GM12891 (cell line): ENCODE measurements at regions not wholly inside any gene's neighbourhood (a gene's known extent, or its start where the extent isn't known, plus 50 kb on each side); places are given as distances from the start of the nearest gene placed in this dataset.

Source experiments
- POLR2A ChIP-seq: IDR thresholded peaks from 2 replicates; pipeline ENCODE4 v1.6.1; 2011; ENCODE audit warnings: low read depth, low read length, control low read depth
- TAF1 ChIP-seq: IDR thresholded peaks from 2 replicates; pipeline ENCODE4 v1.6.1; 2011; ENCODE audit warnings: low read depth, low read length, control low read depth

DNA sequence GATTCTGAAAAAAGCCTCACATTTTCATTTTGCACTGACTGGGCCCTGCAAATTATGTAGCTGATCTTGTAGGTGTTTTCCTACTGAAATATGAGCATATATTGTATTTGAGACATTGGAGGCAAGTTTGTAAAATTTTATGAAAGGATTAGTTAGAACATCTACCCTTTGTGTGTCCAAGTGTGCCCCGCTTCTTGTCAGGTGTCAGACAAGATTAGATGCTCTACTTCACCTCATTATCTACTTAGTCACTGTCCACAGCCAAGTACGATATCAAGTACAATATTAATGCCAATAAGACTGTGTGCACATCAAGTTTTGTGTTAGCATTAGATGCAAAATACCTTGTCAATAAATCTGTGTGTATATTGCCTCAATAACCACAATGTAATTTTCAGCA, 67.8 kb upstream of the RPRM start:
- TF ChIP-seq TAF1 (no peak), POLR2A (no peak)
